Astrocyte of the cerebellum (primary cell): ENCODE measurements at regions not wholly inside any gene's neighbourhood (a gene's known extent, or its start where the extent isn't known, plus 50 kb on each side); places are given as distances from the start of the nearest gene placed in this dataset.

Source experiments
- DNase-seq: peaks from one replicate; pipeline ENCODE4 v3.0.0-alpha.2; 2011; ENCODE audit warnings: low read depth
- H3K4me3 ChIP-seq: 2 replicates; pipeline ENCODE4 v1.5.1; 2011; ENCODE audit warnings: mild to moderate bottlenecking, low read depth, low read length, moderate library complexity
- CTCF ChIP-seq: IDR thresholded peaks from 2 replicates; pipeline ENCODE4 v1.5.1; 2012; ENCODE audit warnings: low read length, low read depth, moderate library complexity, mild to moderate bottlenecking; ENCODE audit errors: missing control alignments
- in situ Hi-C: cut with HindIII; loops from 2 replicates; pipeline ENCODE4 v1.10.0; 2017; ENCODE audit warnings: low sequenced_read_pairs

GRCh38 chr2:16249246-16250055, 309.1 kb downstream of the MYCN start:
- no peak for DNase-seq
- no peak for TF ChIP-seq CTCF
- in situ Hi-C loops, result no loop called here
- no peak overlapping the region for H3K4me3 ChIP-seq

- no peak for TF ChIP-seq CTCF
- DNase-seq, result no peak
- in situ Hi-C loops, result no loop called here
- no peak overlapping the region for H3K4me3 ChIP-seq
These were observed 308.3 kb downstream of the MYCN start for GRCh38 chr2:16248571-16249105.

GRCh38 chr2:16247326-16248122, 307.2 kb downstream of the MYCN start:
- no peak for DNase-seq
- no peak overlapping the region for H3K4me3 ChIP-seq
- TF ChIP-seq CTCF, result no peak
- in situ Hi-C loops, result no loop called here

GRCh38 chr2:16246911-16247310, 306.6 kb downstream of the MYCN start:
- no peak for DNase-seq
- in situ Hi-C loops, result no loop called here
- H3K4me3 ChIP-seq, result no peak overlapping the region
- no peak for TF ChIP-seq CTCF

- TF ChIP-seq CTCF, result no peak
- no peak overlapping the region for H3K4me3 ChIP-seq
- in situ Hi-C loops, result no loop called here
- no peak for DNase-seq
These were observed 306.0 kb downstream of the MYCN start for GRCh38 chr2:16246281-16246850.

GRCh38 chr2:16245481-16246054, 305.2 kb downstream of the MYCN start:
- in situ Hi-C loops, result no loop called here
- no peak for DNase-seq
- TF ChIP-seq CTCF, result no peak

More at GRCh38 chr2:16245481-16246054, 305.2 kb downstream of the MYCN start:
- H3K4me3 ChIP-seq, result no peak overlapping the region
